ENCODE measurements at regions not wholly inside any gene's neighbourhood (a gene's known extent, or its start where the extent isn't known, plus 50 kb on each side); places are given as distances from the start of the nearest gene placed in this dataset.

GRCh38 chr1:38152351-38153065, 105.9 kb upstream of the POU3F1 start:
- TF ChIP-seq CTCF (conservative IDR thresholded peaks at IDR 0.05) (peak; percentile 38), ZFX (IDR thresholded peaks at IDR 0.05) (no peak)
